ENCODE measurements at regions not wholly inside any gene's neighbourhood (a gene's known extent, or its start where the extent isn't known, plus 50 kb on each side); places are given as distances from the start of the nearest gene placed in this dataset.

DNA sequence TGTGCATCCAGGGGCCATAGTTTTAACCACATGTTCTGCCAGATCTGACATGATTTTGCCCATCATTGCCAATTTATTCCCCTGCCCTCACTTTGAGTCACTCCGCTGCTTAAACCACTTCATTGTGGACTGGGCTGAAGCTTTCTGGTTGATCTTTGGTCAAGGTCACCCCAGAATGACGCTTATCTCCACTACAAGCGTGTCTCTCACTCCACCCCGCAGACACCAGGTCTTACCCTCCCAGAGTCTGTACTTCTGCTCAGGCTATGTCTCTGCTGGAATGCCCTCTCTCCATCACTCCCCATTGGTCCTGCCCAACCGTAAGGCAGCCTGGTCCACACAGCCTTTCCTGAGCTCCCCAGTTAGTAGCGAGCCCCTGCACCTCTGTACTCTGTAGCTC lies 170.5 kb upstream of the SYT13 start:
- Histone ChIP-seq H3K18ac (ENCODE audit: low read length) (no peak overlapping the region), H2BK5ac (ENCODE audit: low read length) (no peak overlapping the region), H4K8ac (ENCODE audit: low read depth, low read length) (no peak overlapping the region), H3K14ac (ENCODE audit: low read length) (no peak overlapping the region), H3K23ac (ENCODE audit: low read depth, low read length, poor library complexity) (no peak overlapping the region), H3K9ac (ENCODE audit: low read depth, low read length, poor library complexity) (no peak overlapping the region), H3K4me3 (ENCODE audit: low read length in 2 of 2) (no peak overlapping the region), H2BK120ac (ENCODE audit: low read depth, low read length) (no peak overlapping the region), H3K4me1 (ENCODE audit: control insufficient read depth in 2 of 2, insufficient read depth in 1 of 2, low read depth in 1 of 2, low read length in 2 of 2) (no peaks in the 10 kb centered on the region), H3K27me3 (ENCODE audit: control insufficient read depth in 3 of 3, insufficient read depth in 3 of 3, low read depth in 1 of 3, low read length in 3 of 3) (no peaks in the 10 kb centered on the region), H3K4me2 (ENCODE audit: insufficient read depth, low read length, poor library complexity, severe bottlenecking) (no peak overlapping the region), H2AK5ac (ENCODE audit: low read depth, low read length) (no peak overlapping the region), H3K9me3 (replicated peaks in 1 of 2; ENCODE audit: control insufficient read depth in 2 of 2, insufficient read depth in 1 of 2, low read depth in 1 of 2, low read length in 2 of 2) (no peaks in the 10 kb centered on the region), H3K4ac (ENCODE audit: low read length) (no peak overlapping the region), H2BK12ac (ENCODE audit: low read length) (no peak overlapping the region), H3K27ac (replicated peaks; ENCODE audit: low read length) (no peak overlapping the region), H4K91ac (ENCODE audit: low read depth, low read length, poor library complexity) (no peak overlapping the region), H2BK15ac (ENCODE audit: low read length) (no peak overlapping the region), H3K36me3 (replicated peaks in 1 of 2; ENCODE audit: control insufficient read depth in 2 of 2, insufficient read depth in 2 of 2, low read length in 2 of 2) (no peaks in the 10 kb centered on the region), H2AFZ (ENCODE audit: low read length) (no peak overlapping the region), H3K79me1 (ENCODE audit: low read depth, low read length) (no peaks in the 10 kb centered on the region)
- no CpG with 5 or more reads among the region's 6 CpGs for WGBS, 2 donors (ENCODE audit: extremely low coverage in 2 of 2, insufficient read length in 2 of 2, insufficient replicate concordance in 1 of 2)
- no peak for DNase-seq (ENCODE audit: low spot score)

DNA sequence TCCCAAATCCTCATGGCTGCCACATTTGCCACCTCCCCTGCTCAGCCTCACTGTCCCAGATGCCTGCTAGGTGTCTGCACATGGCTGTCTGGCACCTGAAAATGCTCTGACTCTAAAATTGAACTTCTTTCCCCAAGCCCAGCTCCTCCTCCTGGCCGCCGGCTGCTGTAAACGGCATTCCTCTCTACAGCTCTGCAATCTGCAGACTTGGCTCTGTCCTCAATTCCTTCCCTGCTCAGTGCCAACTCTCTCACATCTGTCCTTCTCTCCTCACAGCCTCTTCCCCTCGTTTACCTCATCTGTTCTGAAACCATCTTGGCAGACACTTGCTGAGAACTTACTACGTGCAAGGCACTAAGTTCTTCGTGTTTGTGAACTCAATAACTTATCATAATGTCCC lies 169.4 kb upstream of the SYT13 start:
- no peak overlapping the region for H4K91ac ChIP-seq (ENCODE audit: low read depth, low read length, poor library complexity)
- H2BK5ac ChIP-seq (ENCODE audit: low read length): no peak overlapping the region
- H3K9ac ChIP-seq (ENCODE audit: low read depth, low read length, poor library complexity): no peak overlapping the region
- no peaks in the 10 kb centered on the region for H3K36me3 ChIP-seq (replicated peaks in 1 of 2; ENCODE audit: control insufficient read depth in 2 of 2, insufficient read depth in 2 of 2, low read length in 2 of 2)
- no peak overlapping the region for H3K27ac ChIP-seq (replicated peaks; ENCODE audit: low read length)
- no peak overlapping the region for H3K23ac ChIP-seq (ENCODE audit: low read depth, low read length, poor library complexity)
- no peak overlapping the region for H2BK120ac ChIP-seq (ENCODE audit: low read depth, low read length)
- H3K4ac ChIP-seq (ENCODE audit: low read length): no peak overlapping the region
- H2AK5ac ChIP-seq (ENCODE audit: low read depth, low read length): no peak overlapping the region
- no peak overlapping the region for H3K4me2 ChIP-seq (ENCODE audit: insufficient read depth, low read length, poor library complexity, severe bottlenecking)
- H3K18ac ChIP-seq (ENCODE audit: low read length): no peak overlapping the region
- no peaks in the 10 kb centered on the region for H3K79me1 ChIP-seq (ENCODE audit: low read depth, low read length)
- no peak for DNase-seq (ENCODE audit: low spot score)
- no peak overlapping the region for H2AFZ ChIP-seq (ENCODE audit: low read length)
- no peak overlapping the region for H4K8ac ChIP-seq (ENCODE audit: low read depth, low read length)
- H3K4me3 ChIP-seq (ENCODE audit: low read length in 2 of 2): no peak overlapping the region
- no peak overlapping the region for H3K14ac ChIP-seq (ENCODE audit: low read length)
- H2BK15ac ChIP-seq (ENCODE audit: low read length): no peak overlapping the region
- H3K9me3 ChIP-seq (replicated peaks in 1 of 2; ENCODE audit: control insufficient read depth in 2 of 2, insufficient read depth in 1 of 2, low read depth in 1 of 2, low read length in 2 of 2): no peaks in the 10 kb centered on the region
- no peaks in the 10 kb centered on the region for H3K27me3 ChIP-seq (ENCODE audit: control insufficient read depth in 3 of 3, insufficient read depth in 3 of 3, low read depth in 1 of 3, low read length in 3 of 3)
- H3K4me1 ChIP-seq (ENCODE audit: control insufficient read depth in 2 of 2, insufficient read depth in 1 of 2, low read depth in 1 of 2, low read length in 2 of 2): no peaks in the 10 kb centered on the region
- no peak overlapping the region for H2BK12ac ChIP-seq (ENCODE audit: low read length)
- WGBS, 2 donors (ENCODE audit: extremely low coverage in 2 of 2, insufficient read length in 2 of 2, insufficient replicate concordance in 1 of 2): no CpG with 5 or more reads among the region's 6 CpGs

DNA sequence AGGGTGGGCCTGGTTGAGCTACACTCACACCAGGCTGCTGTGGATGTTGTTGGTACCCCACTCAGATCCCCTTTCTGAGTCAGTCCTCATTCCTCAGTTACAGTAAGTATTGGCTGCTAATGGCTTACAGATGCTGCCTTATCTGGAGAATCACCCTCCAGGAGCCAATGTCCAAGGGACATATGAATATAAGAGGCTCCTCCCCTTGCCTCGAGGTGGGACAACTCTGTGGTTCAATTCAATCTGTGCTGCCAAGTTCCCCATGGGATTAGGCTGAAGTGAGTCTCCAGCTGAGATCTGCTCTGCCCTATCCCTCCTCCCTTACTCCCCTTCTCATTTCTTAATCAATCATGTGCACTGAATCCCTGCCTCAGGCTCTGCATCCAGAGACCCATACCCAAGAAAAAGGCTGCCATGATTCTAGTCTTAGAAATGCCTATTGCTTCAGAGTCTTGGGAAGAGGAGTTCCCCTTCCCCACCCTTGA lies 168.8 kb upstream of the SYT13 start:
- no peak overlapping the region for H2BK15ac ChIP-seq (ENCODE audit: low read length)
- no peak overlapping the region for H4K91ac ChIP-seq (ENCODE audit: low read depth, low read length, poor library complexity)
- H3K27ac ChIP-seq (replicated peaks; ENCODE audit: low read length): no peak overlapping the region
- H3K9ac ChIP-seq (ENCODE audit: low read depth, low read length, poor library complexity): no peak overlapping the region
- no peak overlapping the region for H3K18ac ChIP-seq (ENCODE audit: low read length)
- no peak overlapping the region for H3K4ac ChIP-seq (ENCODE audit: low read length)
- no peaks in the 10 kb centered on the region for H3K4me1 ChIP-seq (ENCODE audit: control insufficient read depth in 2 of 2, insufficient read depth in 1 of 2, low read depth in 1 of 2, low read length in 2 of 2)
- H2BK12ac ChIP-seq (ENCODE audit: low read length): no peak overlapping the region
- H2BK120ac ChIP-seq (ENCODE audit: low read depth, low read length): no peak overlapping the region
- H2AK5ac ChIP-seq (ENCODE audit: low read depth, low read length): no peak overlapping the region
- H2BK5ac ChIP-seq (ENCODE audit: low read length): no peak overlapping the region
- H3K4me2 ChIP-seq (ENCODE audit: insufficient read depth, low read length, poor library complexity, severe bottlenecking): no peak overlapping the region
- H3K36me3 ChIP-seq (replicated peaks in 1 of 2; ENCODE audit: control insufficient read depth in 2 of 2, insufficient read depth in 2 of 2, low read length in 2 of 2): no peaks in the 10 kb centered on the region
- no peaks in the 10 kb centered on the region for H3K79me1 ChIP-seq (ENCODE audit: low read depth, low read length)
- H3K4me3 ChIP-seq (ENCODE audit: low read length in 2 of 2): no peak overlapping the region
- no peaks in the 10 kb centered on the region for H3K27me3 ChIP-seq (ENCODE audit: control insufficient read depth in 3 of 3, insufficient read depth in 3 of 3, low read depth in 1 of 3, low read length in 3 of 3)
- no peak overlapping the region for H4K8ac ChIP-seq (ENCODE audit: low read depth, low read length)
- no peak overlapping the region for H2AFZ ChIP-seq (ENCODE audit: low read length)
- no peak for DNase-seq (ENCODE audit: low spot score)
- WGBS, 2 donors (ENCODE audit: extremely low coverage in 2 of 2, insufficient read length in 2 of 2, insufficient replicate concordance in 1 of 2): no CpG with 5 or more reads among the region's 1 CpG
- no peak overlapping the region for H3K14ac ChIP-seq (ENCODE audit: low read length)
- H3K23ac ChIP-seq (ENCODE audit: low read depth, low read length, poor library complexity): no peak overlapping the region
- H3K9me3 ChIP-seq (replicated peaks in 1 of 2; ENCODE audit: control insufficient read depth in 2 of 2, insufficient read depth in 1 of 2, low read depth in 1 of 2, low read length in 2 of 2): no peaks in the 10 kb centered on the region

DNA sequence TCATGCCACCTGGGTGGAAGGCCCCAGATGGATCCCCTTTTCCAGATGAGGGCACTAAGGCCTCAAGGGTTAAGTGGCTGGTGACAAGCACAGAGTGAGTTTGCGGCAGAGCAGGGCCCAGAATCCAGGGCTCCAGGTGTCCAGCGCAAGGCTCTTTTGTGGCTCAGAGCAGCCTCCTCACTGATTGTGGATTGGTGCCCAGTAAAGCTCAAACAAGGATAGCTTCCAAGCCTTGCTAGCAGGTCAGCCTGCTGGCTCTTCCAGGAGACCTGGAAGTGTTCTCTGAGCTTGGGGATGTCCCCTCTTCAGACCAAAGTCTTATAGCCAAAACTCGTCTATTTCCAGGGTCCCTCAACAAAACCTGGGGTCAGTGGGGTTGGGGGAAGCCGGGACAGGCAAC lies 167.6 kb upstream of the SYT13 start:
- Histone ChIP-seq H3K4me3 (ENCODE audit: low read length in 2 of 2) (no peak overlapping the region), H2BK120ac (ENCODE audit: low read depth, low read length) (no peak overlapping the region), H2BK5ac (ENCODE audit: low read length) (no peak overlapping the region), H3K9ac (ENCODE audit: low read depth, low read length, poor library complexity) (no peak overlapping the region), H3K79me1 (ENCODE audit: low read depth, low read length) (no peaks in the 10 kb centered on the region), H4K8ac (ENCODE audit: low read depth, low read length) (no peak overlapping the region), H3K14ac (ENCODE audit: low read length) (no peak overlapping the region), H4K91ac (ENCODE audit: low read depth, low read length, poor library complexity) (no peak overlapping the region), H3K27me3 (ENCODE audit: control insufficient read depth in 3 of 3, insufficient read depth in 3 of 3, low read depth in 1 of 3, low read length in 3 of 3) (no peaks in the 10 kb centered on the region), H2BK15ac (ENCODE audit: low read length) (no peak overlapping the region), H2AK5ac (ENCODE audit: low read depth, low read length) (no peak overlapping the region), H3K4me2 (ENCODE audit: insufficient read depth, low read length, poor library complexity, severe bottlenecking) (no peak overlapping the region), H3K23ac (ENCODE audit: low read depth, low read length, poor library complexity) (no peak overlapping the region), H3K9me3 (replicated peaks in 1 of 2; ENCODE audit: control insufficient read depth in 2 of 2, insufficient read depth in 1 of 2, low read depth in 1 of 2, low read length in 2 of 2) (peaks cover 0 to 2% of the 10 kb centered on the region in 2 donors), H2AFZ (ENCODE audit: low read length) (no peak overlapping the region), H3K4me1 (ENCODE audit: control insufficient read depth in 2 of 2, insufficient read depth in 1 of 2, low read depth in 1 of 2, low read length in 2 of 2) (peaks cover 0 to 2% of the 10 kb centered on the region in 2 donors), H2BK12ac (ENCODE audit: low read length) (no peak overlapping the region), H3K27ac (replicated peaks; ENCODE audit: low read length) (no peak overlapping the region), H3K18ac (ENCODE audit: low read length) (no peak overlapping the region), H3K36me3 (replicated peaks in 1 of 2; ENCODE audit: control insufficient read depth in 2 of 2, insufficient read depth in 2 of 2, low read length in 2 of 2) (no peaks in the 10 kb centered on the region), H3K4ac (ENCODE audit: low read length) (no peak overlapping the region)
- no peak for DNase-seq (ENCODE audit: low spot score)
- WGBS, 2 donors (ENCODE audit: extremely low coverage in 2 of 2, insufficient read length in 2 of 2, insufficient replicate concordance in 1 of 2): no CpG with 5 or more reads among the region's 4 CpGs

Data from neuronal stem cell (in vitro differentiated cells).